ENCODE measurements at regions not wholly inside any gene's neighbourhood (a gene's known extent, or its start where the extent isn't known, plus 50 kb on each side); places are given as distances from the start of the nearest gene placed in this dataset.

DNA sequence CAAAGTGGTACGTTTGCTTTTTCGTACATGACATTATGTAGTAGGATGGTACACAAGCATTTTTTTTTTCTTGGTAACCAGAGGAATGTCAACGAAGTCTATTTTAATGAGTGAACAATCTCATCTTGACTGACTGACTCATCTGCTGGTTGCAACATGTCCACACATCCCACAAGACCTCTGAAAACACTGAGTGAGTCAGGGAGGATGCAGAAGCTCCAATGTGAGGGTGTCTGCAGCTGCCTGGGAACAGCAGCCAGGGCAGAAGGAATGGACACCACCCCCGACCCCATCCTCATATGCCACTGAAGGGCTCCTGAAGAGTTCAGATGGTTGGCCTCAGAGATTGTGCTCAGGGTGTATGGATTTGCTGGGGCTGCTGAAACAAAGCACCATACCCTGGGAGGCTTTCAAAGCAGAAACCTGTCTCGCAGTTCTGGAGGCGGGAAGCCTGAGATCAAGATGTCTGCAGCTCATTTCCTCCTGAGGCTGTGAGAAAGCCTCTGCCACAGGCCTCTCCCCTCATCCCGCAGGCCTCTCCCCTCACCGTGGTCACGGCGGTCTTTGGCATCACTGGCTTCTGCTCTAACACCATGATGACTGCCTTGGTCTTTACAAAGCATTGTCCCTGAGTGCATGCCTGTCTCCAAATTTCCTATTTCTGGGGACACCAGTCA, 124.6 kb downstream of the LRATD1 start:
- Histone ChIP-seq H3K4me3 (no peak overlapping the region), H3K36me3 (no peaks in the 10 kb centered on the region), H3K27ac (no peak overlapping the region), H3K9me3 (no peaks in the 10 kb centered on the region), H3K27me3 (no peaks in the 10 kb centered on the region), H3K4me1 (no peaks in the 10 kb centered on the region)
- peak in 1 of 8 donors; percentile 67 for ATAC-seq
- TF ChIP-seq, protein P1, sequence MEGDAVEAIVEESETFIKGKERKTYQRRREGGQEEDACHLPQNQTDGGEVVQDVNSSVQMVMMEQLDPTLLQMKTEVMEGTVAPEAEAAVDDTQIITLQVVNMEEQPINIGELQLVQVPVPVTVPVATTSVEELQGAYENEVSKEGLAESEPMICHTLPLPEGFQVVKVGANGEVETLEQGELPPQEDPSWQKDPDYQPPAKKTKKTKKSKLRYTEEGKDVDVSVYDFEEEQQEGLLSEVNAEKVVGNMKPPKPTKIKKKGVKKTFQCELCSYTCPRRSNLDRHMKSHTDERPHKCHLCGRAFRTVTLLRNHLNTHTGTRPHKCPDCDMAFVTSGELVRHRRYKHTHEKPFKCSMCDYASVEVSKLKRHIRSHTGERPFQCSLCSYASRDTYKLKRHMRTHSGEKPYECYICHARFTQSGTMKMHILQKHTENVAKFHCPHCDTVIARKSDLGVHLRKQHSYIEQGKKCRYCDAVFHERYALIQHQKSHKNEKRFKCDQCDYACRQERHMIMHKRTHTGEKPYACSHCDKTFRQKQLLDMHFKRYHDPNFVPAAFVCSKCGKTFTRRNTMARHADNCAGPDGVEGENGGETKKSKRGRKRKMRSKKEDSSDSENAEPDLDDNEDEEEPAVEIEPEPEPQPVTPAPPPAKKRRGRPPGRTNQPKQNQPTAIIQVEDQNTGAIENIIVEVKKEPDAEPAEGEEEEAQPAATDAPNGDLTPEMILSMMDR (IDR thresholded peaks at IDR 0.05), result no peak
- intact Hi-C loops (cut with DNase I), result no loop called here
- 80 to 83% methylated on average over 10 of the region's 10 CpGs for WGBS, 2 donors
- no peak for DNase-seq

DNA sequence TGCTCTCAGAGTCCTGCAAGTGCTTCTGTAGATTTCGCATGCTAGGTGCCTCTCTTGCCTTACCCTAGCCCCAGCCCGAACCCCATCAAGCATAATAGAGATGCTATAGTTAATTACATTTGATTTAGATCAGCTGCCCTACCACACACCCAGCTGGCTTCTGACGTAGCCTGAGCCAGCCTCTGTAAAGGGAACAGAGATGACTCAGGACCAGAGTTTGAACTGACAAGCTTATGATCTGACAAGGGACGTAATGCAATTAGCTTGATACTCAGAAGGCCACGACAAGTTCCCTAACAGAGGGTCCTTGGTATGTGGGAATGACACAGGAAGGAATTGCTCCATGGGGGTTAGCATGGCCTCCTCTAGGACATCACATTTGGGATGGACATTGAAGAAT, 126.6 kb downstream of the LRATD1 start:
- Histone ChIP-seq H3K4me1 (no peaks in the 10 kb centered on the region), H3K4me3 (no peak overlapping the region), H3K27me3 (no peaks in the 10 kb centered on the region), H3K9me3 (no peaks in the 10 kb centered on the region), H3K36me3 (no peaks in the 10 kb centered on the region), H3K27ac (no peak overlapping the region)
- intact Hi-C loops (cut with DNase I), result no loop called here
- ATAC-seq (no peak), DNase-seq (no peak)
- TF ChIP-seq, protein P1 (IDR thresholded peaks at IDR 0.05), result no peak
- WGBS, 2 donors, result 76 to 84% methylated on average over 5 of the region's 5 CpGs

DNA sequence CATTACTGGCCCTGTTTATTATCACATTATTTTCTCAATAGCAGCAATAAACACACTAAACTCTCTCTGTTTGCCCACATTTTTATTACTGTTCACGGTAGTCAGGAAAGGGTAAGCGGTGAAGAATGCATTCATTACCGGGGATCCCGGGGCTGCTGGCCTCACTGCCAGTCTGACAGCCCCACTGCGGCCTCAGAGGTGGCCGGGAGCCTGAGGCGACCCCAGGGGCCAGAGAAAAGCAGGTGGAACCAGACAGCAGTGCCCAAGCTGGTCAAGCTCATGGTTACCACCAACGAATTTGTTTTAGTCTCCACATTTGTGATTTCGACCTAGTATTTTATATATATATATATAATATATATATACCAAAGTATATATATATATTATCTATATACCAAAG, 127.7 kb downstream of the LRATD1 start:
- TF ChIP-seq, protein P1 (IDR thresholded peaks at IDR 0.05), result no peak
- ATAC-seq (no peak), DNase-seq (no peak)
- intact Hi-C loops (cut with DNase I), result no loop called here
- no peaks in the 10 kb centered on the region for H3K4me1 ChIP-seq
- H3K27ac ChIP-seq, result no peak overlapping the region
- H3K9me3 ChIP-seq, result no peaks in the 10 kb centered on the region
- H3K4me3 ChIP-seq, result no peak overlapping the region
- H3K36me3 ChIP-seq, result no peaks in the 10 kb centered on the region
- no peaks in the 10 kb centered on the region for H3K27me3 ChIP-seq
- 88 to 91% methylated on average over 9 of the region's 9 CpGs for WGBS, 2 donors

DNA sequence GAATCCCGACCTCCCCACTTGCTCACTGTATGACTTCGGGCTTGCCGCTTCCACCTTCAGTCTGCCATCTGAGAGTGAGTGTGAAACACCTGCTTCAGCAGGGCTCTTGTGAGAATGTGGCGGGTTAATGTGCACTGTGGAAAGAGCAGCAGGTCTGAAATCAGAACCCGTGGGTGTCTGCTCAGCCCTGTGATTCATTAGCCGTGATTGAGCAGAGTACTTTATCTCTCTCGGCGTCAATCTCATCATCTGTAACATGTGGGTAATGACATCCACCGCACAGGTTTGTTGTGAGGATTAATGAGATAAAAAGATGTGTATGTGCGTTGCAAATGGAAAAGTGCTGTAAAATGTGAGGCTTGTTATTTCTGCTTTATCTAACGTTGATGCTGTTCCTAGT, 128.6 kb downstream of the LRATD1 start:
- Histone ChIP-seq H3K27me3 (no peaks in the 10 kb centered on the region), H3K27ac (no peak overlapping the region), H3K4me3 (no peak overlapping the region), H3K36me3 (no peaks in the 10 kb centered on the region), H3K4me1 (no peaks in the 10 kb centered on the region), H3K9me3 (no peaks in the 10 kb centered on the region)
- TF ChIP-seq, protein P1 (IDR thresholded peaks at IDR 0.05), result no peak
- DNase-seq (no peak), ATAC-seq (no peak)
- intact Hi-C loops (cut with DNase I), result no loop called here
- 63 to 67% methylated on average over 11 of the region's 11 CpGs for WGBS, 2 donors
